ENCODE measurements at regions not wholly inside any gene's neighbourhood (a gene's known extent, or its start where the extent isn't known, plus 50 kb on each side); places are given as distances from the start of the nearest gene placed in this dataset.

- peak; percentile 32 to 35 for DNase-seq
Observed at GRCh38 chr10:31635415-31636065, 293.1 kb downstream of the ARHGAP12 start.

GRCh38 chr10:31635009-31635408, 293.6 kb downstream of the ARHGAP12 start:
- peak; percentile 28 to 29 for DNase-seq

GRCh38 chr10:31630861-31631567, 297.6 kb downstream of the ARHGAP12 start:
- no peak for DNase-seq

DNA sequence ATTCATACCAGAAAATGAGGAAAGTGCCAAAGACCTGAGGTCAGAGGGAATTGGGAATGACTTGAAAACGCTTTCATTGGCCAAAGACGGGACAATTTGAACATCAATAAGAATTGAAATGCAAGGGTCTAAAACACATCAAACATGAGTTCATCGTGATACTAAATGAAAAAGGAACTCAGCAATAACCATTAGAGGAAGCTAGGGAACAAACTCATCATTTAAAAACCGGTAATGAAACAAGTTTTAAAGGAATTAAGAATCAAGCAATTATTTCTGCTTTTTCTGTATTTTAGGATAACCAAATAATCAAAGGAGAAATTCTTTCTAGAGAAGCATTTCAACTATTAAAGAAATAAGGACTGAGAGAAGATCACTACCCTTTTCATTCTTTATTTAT, 303.1 kb downstream of the ARHGAP12 start:
- peak; percentile 19 to 73 for DNase-seq

DNA sequence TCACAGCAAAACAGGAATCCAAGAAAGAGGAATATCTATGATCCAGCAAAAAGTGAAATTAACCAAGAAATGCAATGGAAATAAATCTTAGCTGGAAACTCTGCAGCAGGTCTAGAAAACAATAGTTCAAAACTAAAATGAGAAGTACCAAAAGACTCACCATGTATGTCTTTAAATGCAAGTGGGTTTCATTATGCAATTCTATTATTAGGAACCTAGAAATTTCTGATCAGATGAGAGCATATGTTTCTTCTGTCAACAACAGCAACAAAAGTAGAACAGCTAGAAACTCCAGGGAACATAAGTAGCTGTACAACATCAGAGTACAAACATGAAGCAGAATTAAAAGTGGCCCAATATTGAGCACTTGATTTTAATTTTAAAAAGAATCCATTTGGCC, 304.0 kb downstream of the ARHGAP12 start:
- DNase-seq = peak; percentile 21 to 62

DNA sequence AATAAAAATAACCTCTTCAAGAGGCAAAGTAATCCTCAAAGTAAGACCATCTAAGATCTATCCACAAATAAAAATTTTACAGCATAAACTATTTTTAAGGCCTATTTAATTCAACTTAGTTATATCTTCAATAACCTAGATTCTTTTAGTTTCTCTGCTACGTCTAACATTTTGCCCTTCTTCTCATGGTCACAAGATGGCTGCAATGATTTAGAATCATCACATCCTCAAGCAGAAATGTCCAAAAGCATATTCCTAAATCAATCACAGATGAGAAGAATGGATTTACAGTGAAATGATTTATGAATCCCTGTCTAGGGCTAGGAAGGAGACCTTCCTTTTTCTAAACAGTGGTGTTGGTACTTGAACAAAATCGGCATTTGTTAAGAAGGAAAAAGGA, 304.7 kb downstream of the ARHGAP12 start:
- no peak for DNase-seq

DNA sequence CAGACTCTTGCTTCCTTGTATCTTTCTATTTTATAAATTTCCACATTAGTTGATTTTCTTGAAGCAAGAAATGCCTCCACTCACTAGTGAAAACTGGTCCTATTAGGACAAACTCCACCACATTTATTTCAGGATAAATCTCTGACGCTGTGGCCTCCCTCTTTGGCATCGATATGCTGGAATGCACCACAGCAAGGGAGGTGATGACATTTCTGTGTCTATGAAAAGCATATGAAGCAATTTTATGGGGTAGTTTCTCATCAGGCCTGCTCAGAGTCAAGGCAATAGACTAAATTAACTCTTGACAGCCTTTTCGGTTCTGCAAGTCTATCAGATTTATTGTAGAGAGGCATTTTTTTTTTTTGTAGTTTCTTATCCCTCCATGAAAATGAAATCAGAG, 304.4 kb downstream of the ZEB1 start:
- DNase-seq = peak; percentile 58 to 60

DNA sequence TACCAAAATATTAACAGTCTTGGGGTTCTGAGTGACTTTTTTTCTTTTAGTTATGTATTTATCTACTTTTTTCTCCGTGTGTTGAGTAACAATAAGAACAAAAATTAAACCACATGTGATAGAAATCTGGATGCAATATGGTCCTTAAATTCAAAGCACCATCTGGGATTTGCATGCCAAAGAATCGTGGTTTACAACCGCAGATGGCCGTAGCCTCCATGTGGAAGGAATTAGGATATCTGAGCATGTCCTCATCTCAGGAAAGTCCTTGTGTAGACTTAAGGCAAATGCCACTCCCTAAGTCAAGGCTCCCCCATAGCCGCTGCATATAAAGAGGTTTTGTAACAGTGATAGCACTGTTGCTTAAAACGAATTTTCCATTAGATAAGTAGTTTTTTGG, 304.0 kb downstream of the ZEB1 start:
- no peak for DNase-seq

DNA sequence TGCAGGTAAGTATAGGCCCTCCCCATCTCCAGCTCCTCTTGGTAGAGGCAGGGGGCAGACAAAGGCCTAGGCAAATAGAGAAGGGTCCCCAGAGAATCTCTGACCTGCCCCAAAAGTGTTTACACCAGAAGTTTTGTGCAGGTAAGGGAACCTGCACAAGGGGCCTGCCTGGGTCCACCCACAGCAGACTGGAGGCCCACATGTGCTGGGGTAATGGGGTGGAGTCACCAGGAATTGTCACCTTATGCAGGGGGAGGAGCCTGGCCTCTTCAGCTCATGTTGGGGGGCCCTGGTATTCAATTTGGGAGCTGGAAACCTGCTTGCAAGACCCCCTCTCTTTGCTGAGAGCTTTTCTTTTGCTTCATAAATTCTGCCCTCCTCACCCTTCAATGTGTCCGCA, 302.7 kb downstream of the ZEB1 start:
- no peak for DNase-seq

- no peak for DNase-seq
Observed at GRCh38 chr10:31620226-31621151, 301.5 kb downstream of the ZEB1 start.

DNA sequence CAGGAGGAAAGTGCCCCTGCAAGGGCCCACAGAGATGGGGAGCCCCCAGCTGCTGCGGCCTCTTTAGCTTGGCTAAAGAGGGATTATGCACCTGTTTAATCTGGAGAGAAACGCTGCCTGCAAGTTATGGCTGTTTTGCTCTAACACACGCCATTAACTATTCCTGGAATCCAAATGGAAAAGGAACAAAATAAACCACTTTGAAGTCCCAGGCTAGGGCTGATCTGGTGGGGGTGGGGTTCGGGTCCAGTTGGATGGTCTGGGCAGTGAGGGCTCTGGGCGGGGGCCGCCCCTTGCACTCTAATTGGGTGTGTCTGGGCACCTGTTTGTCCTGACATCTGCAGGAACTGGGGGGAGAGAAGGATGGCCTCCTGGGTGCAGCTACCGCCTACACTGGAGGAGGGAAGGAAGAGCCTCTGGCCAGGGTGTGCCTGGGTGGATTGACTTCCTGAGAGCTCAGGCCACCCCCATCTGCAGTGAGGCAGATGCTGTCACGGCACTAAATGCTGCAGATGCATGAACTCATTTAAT, 300.6 kb downstream of the ZEB1 start:
- DNase-seq = peak; percentile 57 to 80

GRCh38 chr10:31618541-31619291, 299.7 kb downstream of the ZEB1 start:
- no peak for DNase-seq

GRCh38 chr10:31617757-31618156, 298.7 kb downstream of the ZEB1 start:
- peak; percentile 40 to 64 for DNase-seq

DNA sequence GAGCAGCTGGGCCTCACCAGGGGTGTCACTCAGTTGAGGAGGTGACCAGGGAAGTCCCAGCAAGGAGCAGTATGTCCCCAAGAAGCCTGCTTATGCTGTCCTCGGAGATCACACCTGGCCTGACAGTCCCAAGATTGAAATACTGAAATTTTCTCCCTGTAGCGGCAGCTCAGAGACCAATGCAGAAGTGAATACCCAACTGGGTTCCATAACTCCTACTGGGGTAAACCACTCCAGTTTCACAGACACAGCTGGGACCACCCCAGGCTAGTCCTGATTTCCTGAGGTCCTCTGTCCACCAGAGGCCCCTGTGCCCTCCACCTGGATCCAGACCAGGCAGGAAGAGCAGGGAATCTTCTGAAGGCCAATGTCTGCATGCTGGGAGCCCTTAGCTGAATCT, 298.1 kb downstream of the ZEB1 start:
- DNase-seq = no peak

DNA sequence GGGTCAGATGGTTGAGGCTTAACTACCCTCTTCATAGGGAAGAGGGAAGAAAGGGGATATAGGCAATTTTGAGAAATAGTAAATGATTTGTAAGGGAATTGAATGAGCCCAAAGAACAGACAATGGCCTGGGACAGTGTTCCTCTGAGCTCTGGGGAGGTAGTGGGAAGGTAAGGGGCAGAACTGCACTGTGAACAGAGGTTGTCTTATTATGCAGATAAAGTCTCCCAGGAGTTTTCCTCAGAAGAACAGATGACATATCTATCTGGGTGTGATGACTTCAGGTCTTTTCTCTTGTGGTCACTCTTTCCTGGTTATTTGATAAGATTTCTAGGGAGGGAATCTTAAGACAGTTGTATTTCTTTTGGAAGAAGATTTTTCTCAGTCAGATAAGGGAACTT, 296.1 kb downstream of the ZEB1 start:
- no peak for DNase-seq

GRCh38 chr10:31614611-31615010, 295.6 kb downstream of the ZEB1 start:
- DNase-seq = peak; percentile 35 to 60

- DNase-seq = no peak
Observed at GRCh38 chr10:31612082-31612481, 293.1 kb downstream of the ZEB1 start.

DNA sequence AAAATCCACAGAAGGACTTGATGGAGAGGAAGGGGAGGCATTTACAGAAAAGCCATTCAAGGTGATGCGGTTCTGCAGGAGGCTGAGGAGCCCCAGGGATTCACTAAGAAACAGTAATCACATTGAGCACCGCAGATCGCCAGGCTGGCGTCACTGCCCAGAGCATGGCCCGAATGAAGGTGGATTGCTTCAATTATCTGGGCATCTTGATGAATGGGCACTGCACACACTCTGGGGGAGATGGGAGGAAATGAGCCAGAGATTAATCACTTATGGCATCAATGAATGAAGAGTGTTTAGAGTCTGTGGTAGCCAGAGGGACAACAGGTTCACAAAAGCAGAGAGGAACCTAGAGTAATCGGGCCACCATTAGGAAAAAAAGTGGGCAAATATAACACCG, 292.1 kb downstream of the ZEB1 start:
- no peak for DNase-seq

DNA sequence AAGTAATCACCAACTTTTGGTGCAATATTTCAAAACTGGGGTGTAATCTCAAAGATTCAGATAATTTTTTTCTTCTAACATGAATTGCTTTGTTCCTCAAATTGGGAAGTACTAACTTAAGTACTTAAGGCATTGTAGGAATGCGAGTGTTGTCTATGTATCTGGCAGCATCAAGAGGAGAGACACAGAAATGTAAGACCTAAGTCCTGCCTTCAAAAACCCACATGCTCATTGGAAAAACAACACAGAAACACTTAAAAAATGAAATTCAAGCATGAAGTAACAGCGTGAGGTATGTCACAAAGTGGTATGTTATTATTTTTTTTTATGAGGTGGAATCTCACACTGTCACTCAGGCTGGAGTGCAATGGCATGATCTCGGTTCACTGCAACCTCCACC, 288.5 kb downstream of the ZEB1 start:
- DNase-seq = no peak

GRCh38 chr10:31606841-31607240, 287.8 kb downstream of the ZEB1 start:
- no peak for DNase-seq

- DNase-seq = no peak
Observed at GRCh38 chr10:31605861-31606525, 287.0 kb downstream of the ZEB1 start.

- DNase-seq = no peak
Observed at GRCh38 chr10:31605426-31605825, 286.4 kb downstream of the ZEB1 start.
